SK-N-MC (cell line): ENCODE measurements at regions not wholly inside any gene's neighbourhood (a gene's known extent, or its start where the extent isn't known, plus 50 kb on each side); places are given as distances from the start of the nearest gene placed in this dataset.

Source experiments
- EZH2 ChIP-seq: fragments of 200-600 bp; sonication (generic); IDR thresholded peaks from one replicate; pipeline ENCODE4 v1.6.1; 2017; ENCODE audit warnings: antibody characterized with exemption
- FOXP2 ChIP-seq: optimal IDR thresholded peaks from 2 replicates; pipeline ENCODE3; 2011; ENCODE audit warnings: mild to moderate bottlenecking, moderate library complexity; ENCODE audit not compliant: insufficient read depth; ENCODE audit errors: extremely low read length, control extremely low read depth
- POLR2AphosphoS5 ChIP-seq: IDR thresholded peaks from 2 replicates; pipeline ENCODE4 v1.6.1; 2012; ENCODE audit warnings: mild to moderate bottlenecking, low read depth, low read length, borderline replicate concordance

GRCh38 chr3:76610150-76610549 is 429.7 kb upstream of the ROBO2 start:
- TF ChIP-seq POLR2AphosphoS5 (no peak), EZH2 (no peak), FOXP2 (no peak)
